ENCODE measurements at regions not wholly inside any gene's neighbourhood (a gene's known extent, or its start where the extent isn't known, plus 50 kb on each side); places are given as distances from the start of the nearest gene placed in this dataset.

DNA sequence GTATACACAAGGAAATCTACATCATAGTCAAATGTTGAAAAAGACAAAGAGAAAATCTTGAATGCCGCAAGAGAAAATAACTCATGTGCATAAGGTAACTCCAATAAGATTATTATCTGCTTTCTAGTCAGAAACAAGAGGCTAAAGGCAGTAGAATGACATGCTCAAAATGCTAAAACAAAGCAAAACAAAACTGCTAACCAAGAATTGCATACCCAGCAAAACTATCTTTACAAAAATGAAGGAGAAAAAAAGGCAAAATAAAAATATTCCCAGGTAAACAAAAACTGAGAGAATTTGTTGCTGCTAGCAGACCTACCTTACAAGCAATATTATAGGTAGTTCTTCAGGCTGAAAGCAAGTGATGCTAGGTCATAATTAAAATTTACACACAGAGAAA, 76.4 kb upstream of the TMEM158 start:
- H3K18ac ChIP-seq (ENCODE audit: low read length): no peak overlapping the region
- H2BK120ac ChIP-seq (ENCODE audit: insufficient read depth, low read length, poor library complexity): no peak overlapping the region
- no peak overlapping the region for H4K8ac ChIP-seq (ENCODE audit: low read depth, low read length)
- no peak overlapping the region for H3K9ac ChIP-seq (ENCODE audit: low read length)
- H3K27ac ChIP-seq (ENCODE audit: low read depth, low read length): no peak overlapping the region
- H3K23ac ChIP-seq (ENCODE audit: low read length): no peak overlapping the region
- H3K79me1 ChIP-seq (ENCODE audit: low read length): no peaks in the 10 kb centered on the region
- H3K4me1 ChIP-seq (ENCODE audit: control insufficient read depth in 1 of 2, insufficient read depth in 2 of 2, low read length in 2 of 2): no peaks in the 10 kb centered on the region
- H2AK5ac ChIP-seq (ENCODE audit: low read length): no peak overlapping the region
- no peak overlapping the region for H3K4ac ChIP-seq (ENCODE audit: low read depth, low read length)
- peaks cover 4% of the 10 kb centered on the region for H3K9me3 ChIP-seq (ENCODE audit: insufficient read depth, low read depth, low read length)
- no peak overlapping the region for H3K4me3 ChIP-seq (ENCODE audit: low read depth, low read length)
- H2AFZ ChIP-seq (ENCODE audit: insufficient read depth, low read length, poor library complexity): no peak overlapping the region
- no peak overlapping the region for H4K12ac ChIP-seq (ENCODE audit: low read depth, low read length)
- no peak overlapping the region for H4K91ac ChIP-seq (ENCODE audit: low read depth, low read length)
- no peaks in the 10 kb centered on the region for H3K36me3 ChIP-seq (ENCODE audit: control insufficient read depth in 1 of 2, insufficient read depth in 2 of 2, low read length in 2 of 2)
- no peak overlapping the region for H2BK12ac ChIP-seq (ENCODE audit: low read length)
- no peak overlapping the region for H3K14ac ChIP-seq (ENCODE audit: low read length)
- H3K79me2 ChIP-seq (ENCODE audit: control insufficient read depth, insufficient read depth, low read length, poor library complexity): no peaks in the 10 kb centered on the region
- no peak overlapping the region for H2BK5ac ChIP-seq (ENCODE audit: low read depth, low read length, poor library complexity)
- no peak for DNase-seq
- no CpG with 5 or more reads among the region's 1 CpG for WGBS (ENCODE audit: extremely low coverage, insufficient coverage, insufficient read length)
- H3K27me3 ChIP-seq (ENCODE audit: insufficient read depth, low read length): no peaks in the 10 kb centered on the region
- H3K4me2 ChIP-seq (ENCODE audit: low read length): no peak overlapping the region

DNA sequence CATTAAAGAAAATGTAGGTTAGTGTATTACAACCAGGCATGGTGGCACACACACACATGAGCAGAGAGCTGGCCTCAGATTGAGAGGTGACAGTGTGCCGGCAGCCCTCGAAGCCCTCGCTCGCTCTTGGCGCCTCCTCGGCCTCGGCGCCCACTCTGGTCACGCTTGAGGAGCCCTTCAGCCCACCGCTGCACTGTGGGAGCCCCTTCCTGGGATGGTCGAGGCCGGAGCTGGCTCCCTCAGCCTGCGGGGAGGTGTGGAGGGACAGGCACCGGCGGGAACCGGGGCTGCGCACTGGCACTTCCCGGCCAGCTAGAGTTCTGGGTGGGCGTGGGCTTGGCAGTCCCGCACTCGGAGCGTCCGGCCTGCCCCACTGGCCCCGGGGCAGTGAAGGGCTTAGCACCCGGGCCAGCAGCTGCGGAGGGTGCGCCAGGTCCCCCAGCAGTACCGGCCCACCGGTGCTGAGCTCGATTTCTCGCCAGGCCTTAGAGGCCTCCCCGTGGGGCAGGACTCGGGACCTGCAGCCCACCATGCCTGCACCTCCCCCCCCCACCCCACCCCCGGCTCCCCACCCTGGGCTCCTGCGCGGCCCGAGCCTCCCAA, 80.4 kb upstream of the TMEM158 start:
- H3K4ac ChIP-seq (ENCODE audit: low read depth, low read length): no peak overlapping the region
- no peaks in the 10 kb centered on the region for H3K79me2 ChIP-seq (ENCODE audit: control insufficient read depth, insufficient read depth, low read length, poor library complexity)
- no peak overlapping the region for H3K18ac ChIP-seq (ENCODE audit: low read length)
- no peaks in the 10 kb centered on the region for H3K4me1 ChIP-seq (ENCODE audit: control insufficient read depth in 1 of 2, insufficient read depth in 2 of 2, low read length in 2 of 2)
- no peak overlapping the region for H2BK5ac ChIP-seq (ENCODE audit: low read depth, low read length, poor library complexity)
- H3K27me3 ChIP-seq (ENCODE audit: insufficient read depth, low read length): no peaks in the 10 kb centered on the region
- no peak overlapping the region for H3K23ac ChIP-seq (ENCODE audit: low read length)
- H3K9ac ChIP-seq (ENCODE audit: low read length): no peak overlapping the region
- H2BK12ac ChIP-seq (ENCODE audit: low read length): no peak overlapping the region
- H3K14ac ChIP-seq (ENCODE audit: low read length): no peak overlapping the region
- DNase-seq: no peak
- no peak overlapping the region for H2BK120ac ChIP-seq (ENCODE audit: insufficient read depth, low read length, poor library complexity)
- no peak overlapping the region for H4K91ac ChIP-seq (ENCODE audit: low read depth, low read length)
- no peaks in the 10 kb centered on the region for H3K79me1 ChIP-seq (ENCODE audit: low read length)
- H4K8ac ChIP-seq (ENCODE audit: low read depth, low read length): no peak overlapping the region
- H3K27ac ChIP-seq (ENCODE audit: low read depth, low read length): no peak overlapping the region
- H2AFZ ChIP-seq (ENCODE audit: insufficient read depth, low read length, poor library complexity): no peak overlapping the region
- H3K9me3 ChIP-seq (ENCODE audit: insufficient read depth, low read depth, low read length): peaks cover 2% of the 10 kb centered on the region
- no CpG with 5 or more reads among the region's 37 CpGs for whole genome bisulfite sequencing (ENCODE audit: extremely low coverage, insufficient coverage, insufficient read length)
- H2AK5ac ChIP-seq (ENCODE audit: low read length): no peak overlapping the region
- no peak overlapping the region for H4K12ac ChIP-seq (ENCODE audit: low read depth, low read length)
- no peaks in the 10 kb centered on the region for H3K36me3 ChIP-seq (ENCODE audit: control insufficient read depth in 1 of 2, insufficient read depth in 2 of 2, low read length in 2 of 2)
- H3K4me3 ChIP-seq (ENCODE audit: low read depth, low read length): no peak overlapping the region
- no peak overlapping the region for H3K4me2 ChIP-seq (ENCODE audit: low read length)

- H3K9ac ChIP-seq (ENCODE audit: low read length): no peak overlapping the region
- H2BK120ac ChIP-seq (ENCODE audit: insufficient read depth, low read length, poor library complexity): no peak overlapping the region
- no peak overlapping the region for H3K18ac ChIP-seq (ENCODE audit: low read length)
- no peak overlapping the region for H3K4me2 ChIP-seq (ENCODE audit: low read length)
- no peak overlapping the region for H2AFZ ChIP-seq (ENCODE audit: insufficient read depth, low read length, poor library complexity)
- H3K14ac ChIP-seq (ENCODE audit: low read length): no peak overlapping the region
- no peak overlapping the region for H3K4ac ChIP-seq (ENCODE audit: low read depth, low read length)
- peaks cover 2% of the 10 kb centered on the region for H3K9me3 ChIP-seq (ENCODE audit: insufficient read depth, low read depth, low read length)
- no peaks in the 10 kb centered on the region for H3K4me1 ChIP-seq (ENCODE audit: control insufficient read depth in 1 of 2, insufficient read depth in 2 of 2, low read length in 2 of 2)
- no CpG with 5 or more reads among the region's 3 CpGs for WGBS (ENCODE audit: extremely low coverage, insufficient coverage, insufficient read length)
- H3K27ac ChIP-seq (ENCODE audit: low read depth, low read length): no peak overlapping the region
- H3K36me3 ChIP-seq (ENCODE audit: control insufficient read depth in 1 of 2, insufficient read depth in 2 of 2, low read length in 2 of 2): no peaks in the 10 kb centered on the region
- H4K12ac ChIP-seq (ENCODE audit: low read depth, low read length): no peak overlapping the region
- H2BK12ac ChIP-seq (ENCODE audit: low read length): no peak overlapping the region
- no peak overlapping the region for H4K8ac ChIP-seq (ENCODE audit: low read depth, low read length)
- no peaks in the 10 kb centered on the region for H3K79me2 ChIP-seq (ENCODE audit: control insufficient read depth, insufficient read depth, low read length, poor library complexity)
- H2BK5ac ChIP-seq (ENCODE audit: low read depth, low read length, poor library complexity): no peak overlapping the region
- no peak overlapping the region for H3K4me3 ChIP-seq (ENCODE audit: low read depth, low read length)
- no peak overlapping the region for H3K23ac ChIP-seq (ENCODE audit: low read length)
- no peak overlapping the region for H4K91ac ChIP-seq (ENCODE audit: low read depth, low read length)
- no peak overlapping the region for H2AK5ac ChIP-seq (ENCODE audit: low read length)
- DNase-seq: no peak
- peaks cover 2% of the 10 kb centered on the region for H3K27me3 ChIP-seq (ENCODE audit: insufficient read depth, low read length)
- no peaks in the 10 kb centered on the region for H3K79me1 ChIP-seq (ENCODE audit: low read length)
Observed at GRCh38 chr3:45309876-45310275, 78.5 kb upstream of the LARS2 start.

DNA sequence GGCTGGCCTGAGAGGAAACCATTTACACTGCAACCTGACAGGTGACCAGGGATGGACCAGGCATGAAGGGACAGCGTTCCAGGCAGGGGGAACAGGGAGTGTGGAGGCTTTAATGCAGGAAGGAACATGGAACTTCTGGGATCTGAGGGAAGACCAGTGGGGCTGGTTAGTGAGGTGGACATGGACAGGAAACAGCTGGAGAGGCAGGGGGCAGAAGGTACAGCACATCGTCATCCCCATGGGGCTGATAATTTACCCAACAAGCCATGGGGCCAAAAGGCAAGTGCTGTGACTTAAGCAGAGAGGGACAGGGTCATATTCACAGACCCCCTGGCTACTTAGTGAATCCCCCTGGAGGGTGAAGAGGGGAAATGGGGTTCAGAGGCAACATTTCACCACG, 77.0 kb upstream of the LARS2 start:
- Histone ChIP-seq H4K8ac (ENCODE audit: low read depth, low read length) (no peak overlapping the region), H2BK120ac (ENCODE audit: insufficient read depth, low read length, poor library complexity) (no peak overlapping the region), H3K18ac (ENCODE audit: low read length) (no peak overlapping the region), H3K9ac (ENCODE audit: low read length) (no peak overlapping the region), H3K14ac (ENCODE audit: low read length) (no peak overlapping the region), H2BK12ac (ENCODE audit: low read length) (no peak overlapping the region), H3K79me2 (ENCODE audit: control insufficient read depth, insufficient read depth, low read length, poor library complexity) (no peaks in the 10 kb centered on the region), H3K23ac (ENCODE audit: low read length) (no peak overlapping the region), H3K4ac (ENCODE audit: low read depth, low read length) (no peak overlapping the region), H2AK5ac (ENCODE audit: low read length) (no peak overlapping the region), H4K91ac (ENCODE audit: low read depth, low read length) (no peak overlapping the region), H3K36me3 (ENCODE audit: control insufficient read depth in 1 of 2, insufficient read depth in 2 of 2, low read length in 2 of 2) (no peaks in the 10 kb centered on the region), H4K12ac (ENCODE audit: low read depth, low read length) (no peak overlapping the region), H2AFZ (ENCODE audit: insufficient read depth, low read length, poor library complexity) (no peak overlapping the region), H3K9me3 (ENCODE audit: insufficient read depth, low read depth, low read length) (no peaks in the 10 kb centered on the region), H3K4me3 (ENCODE audit: low read depth, low read length) (no peak overlapping the region), H3K27me3 (ENCODE audit: insufficient read depth, low read length) (peaks cover 2% of the 10 kb centered on the region), H3K79me1 (ENCODE audit: low read length) (no peaks in the 10 kb centered on the region), H3K27ac (ENCODE audit: low read depth, low read length) (no peak overlapping the region), H2BK5ac (ENCODE audit: low read depth, low read length, poor library complexity) (no peak overlapping the region), H3K4me1 (ENCODE audit: control insufficient read depth in 1 of 2, insufficient read depth in 2 of 2, low read length in 2 of 2) (no peaks in the 10 kb centered on the region), H3K4me2 (ENCODE audit: low read length) (no peak overlapping the region)
- no peak for DNase-seq
- no CpG with 5 or more reads among the region's 3 CpGs for WGBS (ENCODE audit: extremely low coverage, insufficient coverage, insufficient read length)
